GM12892 (cell line): ENCODE measurements at regions not wholly inside any gene's neighbourhood (a gene's known extent, or its start where the extent isn't known, plus 50 kb on each side); places are given as distances from the start of the nearest gene placed in this dataset.

Experiments used
- POLR2A ChIP-seq: IDR thresholded peaks from 2 replicates; pipeline ENCODE4 v1.6.1; 2011; ENCODE audit warnings: low read depth, low read length, control low read depth
- POLR2AphosphoS5 ChIP-seq: IDR thresholded peaks from 2 replicates; pipeline ENCODE4 v1.6.1; 2011; ENCODE audit warnings: low read depth, low read length, control low read depth

DNA sequence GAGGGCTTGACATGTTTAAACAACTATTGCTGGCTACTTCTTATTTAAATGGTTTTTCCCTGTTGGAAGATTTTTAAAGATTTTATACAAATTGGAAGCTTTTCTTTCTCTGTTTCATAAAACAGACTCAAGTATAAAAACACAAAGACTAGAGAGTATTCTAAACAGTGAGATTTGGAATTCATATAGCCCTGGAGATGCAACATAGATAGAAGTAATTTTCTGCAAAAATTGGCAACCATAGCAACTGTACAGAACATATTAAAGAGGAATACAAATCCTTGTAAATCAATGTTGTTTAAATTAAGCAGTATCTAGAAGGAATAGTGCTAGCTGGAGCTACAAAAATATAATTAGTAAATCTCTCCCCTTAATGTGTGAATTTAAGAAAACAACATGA lies 2612.9 kb upstream of the PCDH20 start:
- no peak for TF ChIP-seq POLR2A
- no peak for TF ChIP-seq POLR2AphosphoS5
